Fibroblast of peridontal ligament (primary cell): ENCODE measurements at regions not wholly inside any gene's neighbourhood (a gene's known extent, or its start where the extent isn't known, plus 50 kb on each side); places are given as distances from the start of the nearest gene placed in this dataset.
"Not testable (repeated sequence)": the region's sequence is repeated elsewhere in the genome, so short reads cannot be mapped to it uniquely, and the experiment has no call there.

ENCODE experiments used
- DNase-seq: peaks from one replicate; pipeline ENCODE4 v3.0.0-alpha.2; 2010; ENCODE audit errors: extremely low read depth

- no peak for DNase-seq
These were observed 1309.6 kb upstream of the RAG2 start for GRCh38 chr11:37907436-37908218.

GRCh38 chr11:37905707-37906417, 1307.8 kb upstream of the RAG2 start:
- DNase-seq = no peak

DNA sequence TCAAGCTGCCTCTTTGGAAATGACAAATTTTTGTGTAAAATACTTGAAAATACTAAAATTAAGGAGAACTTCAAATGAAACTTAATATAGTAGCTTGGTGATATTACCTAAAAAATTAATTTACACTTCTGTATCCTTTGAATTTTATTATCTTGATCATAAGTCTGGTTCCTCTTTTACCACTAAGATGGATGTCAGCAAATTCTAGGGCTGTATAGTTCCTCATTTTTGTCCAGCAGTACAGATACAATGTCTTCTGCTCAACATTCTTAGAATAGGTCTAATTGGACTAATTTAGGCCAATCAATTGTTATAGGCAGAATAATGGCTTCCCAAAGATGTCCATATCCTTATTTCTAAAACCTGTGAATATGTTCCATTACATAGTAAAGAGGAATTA, 1298.0 kb upstream of the RAG2 start:
- no peak for DNase-seq

DNA sequence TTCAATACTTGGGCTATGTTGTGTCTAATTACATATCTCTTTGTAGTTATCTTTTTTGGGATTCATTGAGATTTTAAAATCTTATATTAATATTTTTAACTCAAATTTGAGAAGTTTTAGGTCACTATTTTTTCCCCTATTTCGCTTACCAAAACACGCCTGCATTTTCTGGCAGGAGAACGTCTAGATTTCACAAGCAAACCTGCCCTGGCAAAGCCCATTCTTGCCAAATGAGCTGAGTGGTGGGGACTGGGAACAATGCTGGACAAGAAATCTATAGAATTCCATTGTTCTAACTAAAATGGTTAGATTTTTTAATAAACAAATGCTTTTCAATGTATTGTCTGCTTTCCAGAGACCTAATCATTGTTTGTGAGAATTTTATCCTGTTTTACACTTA, 1283.7 kb upstream of the RAG2 start:
- no peak for DNase-seq

GRCh38 chr11:37861671-37862070, 1263.6 kb upstream of the RAG2 start:
- no peak for DNase-seq

- DNase-seq = not testable (repeated sequence)
These were observed 1260.9 kb upstream of the RAG2 start for GRCh38 chr11:37858806-37859537.

GRCh38 chr11:37858398-37858797, 1260.4 kb upstream of the RAG2 start:
- DNase-seq = no peak

- no peak for DNase-seq
These were observed 1259.7 kb upstream of the RAG2 start for GRCh38 chr11:37857726-37858125.

GRCh38 chr11:37849706-37850105, 1251.7 kb upstream of the RAG2 start:
- DNase-seq = peak; percentile 23

DNA sequence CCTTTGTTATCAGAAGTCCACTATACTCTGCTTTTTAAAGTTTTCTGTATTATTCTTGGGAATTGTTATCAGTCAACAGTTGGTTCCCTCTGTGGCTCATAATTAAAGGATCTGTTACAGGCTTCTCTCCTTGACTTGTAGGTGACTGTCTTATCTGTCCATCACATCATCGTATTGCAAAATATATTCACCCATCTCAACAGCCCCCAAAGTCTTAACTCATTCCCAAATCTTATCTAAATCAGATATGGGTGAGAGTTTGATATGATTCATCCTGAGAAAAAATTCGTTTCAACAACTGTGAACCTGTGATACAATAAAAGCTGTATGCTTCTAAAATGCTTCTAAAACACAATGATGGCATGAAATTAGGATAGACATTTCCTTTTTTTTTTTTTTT, 1245.6 kb upstream of the RAG2 start:
- DNase-seq = no peak

GRCh38 chr11:37841016-37841415, 1243.0 kb upstream of the RAG2 start:
- no peak for DNase-seq

- not testable (repeated sequence) for DNase-seq
These were observed 1242.3 kb upstream of the RAG2 start for GRCh38 chr11:37840345-37840744.

GRCh38 chr11:37830529-37830928, 1232.5 kb upstream of the RAG2 start:
- no peak for DNase-seq

DNA sequence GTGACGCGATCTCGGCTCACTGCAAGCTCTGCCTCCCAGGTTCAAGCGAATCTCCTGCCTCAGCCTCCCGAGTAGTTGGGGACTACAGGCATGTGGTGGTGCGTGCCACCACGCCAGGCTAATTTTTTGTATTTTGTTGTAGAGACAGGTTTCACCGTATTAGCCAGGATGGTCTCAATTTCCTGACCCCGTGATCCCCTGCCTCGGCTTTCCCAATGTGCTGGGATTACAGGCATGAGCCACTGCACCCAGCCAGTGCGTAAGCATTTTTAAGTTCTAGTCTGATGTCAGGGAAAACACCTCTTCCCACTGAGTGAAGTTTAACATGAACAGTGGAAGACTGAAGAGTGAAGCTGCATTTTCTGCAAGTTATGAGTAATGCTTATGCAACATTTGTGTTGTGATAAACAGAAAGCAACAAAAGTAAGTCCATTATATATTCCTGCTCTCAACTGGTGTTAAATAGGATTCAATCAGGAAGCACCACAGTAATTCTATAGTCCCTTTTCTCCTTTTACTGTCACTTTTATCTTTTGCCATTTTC, 1219.8 kb upstream of the RAG2 start:
- DNase-seq = no peak

GRCh38 chr11:37812281-37812880, 1214.3 kb upstream of the RAG2 start:
- DNase-seq = no peak

DNA sequence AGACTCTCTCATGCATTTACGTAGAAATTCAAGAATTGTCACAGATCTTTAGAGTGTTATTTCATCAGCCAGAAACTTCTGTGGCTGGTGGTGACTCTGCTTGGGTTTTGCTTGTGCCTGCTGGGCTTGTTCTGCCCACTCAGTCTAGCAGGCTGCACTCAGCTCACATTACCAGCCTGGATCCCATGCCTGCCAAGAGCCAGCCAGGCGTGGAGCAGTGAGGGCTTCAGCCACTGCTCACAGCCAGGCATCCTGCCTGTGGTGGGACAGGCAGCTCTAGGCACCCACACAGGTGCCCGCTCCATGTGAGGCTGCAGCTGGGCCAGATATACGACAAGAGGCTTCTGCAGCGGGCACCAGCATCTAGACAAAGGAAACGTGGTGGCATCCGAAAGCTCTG, 1213.3 kb upstream of the RAG2 start:
- DNase-seq = no peak

- peak; percentile 54 for DNase-seq
These were observed 1206.6 kb upstream of the RAG2 start for GRCh38 chr11:37804666-37805065.

GRCh38 chr11:37788141-37788877, 1190.3 kb upstream of the RAG2 start:
- peak; percentile 71 for DNase-seq

GRCh38 chr11:37786214-37786755, 1188.2 kb upstream of the RAG2 start:
- DNase-seq = peak; percentile 79

DNA sequence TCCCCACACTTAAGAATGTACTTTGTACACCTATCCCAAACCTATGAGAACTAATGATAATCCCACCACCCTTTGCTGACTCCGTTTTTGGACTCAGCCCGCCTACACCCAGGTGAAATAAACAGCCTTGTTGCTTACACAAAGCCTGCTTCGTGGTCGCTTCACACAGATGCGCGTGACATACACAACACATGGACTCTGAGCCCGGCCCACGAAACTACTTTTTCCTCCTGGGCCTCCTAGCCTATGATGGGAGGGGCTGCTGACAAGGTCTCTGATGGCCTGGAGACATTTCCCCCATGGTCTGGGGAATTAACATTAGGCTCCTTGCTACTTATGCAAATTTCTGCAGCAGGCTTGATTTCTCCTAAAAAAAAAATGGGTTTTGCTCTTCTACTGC, 1176.4 kb upstream of the RAG2 start:
- DNase-seq = no peak

DNA sequence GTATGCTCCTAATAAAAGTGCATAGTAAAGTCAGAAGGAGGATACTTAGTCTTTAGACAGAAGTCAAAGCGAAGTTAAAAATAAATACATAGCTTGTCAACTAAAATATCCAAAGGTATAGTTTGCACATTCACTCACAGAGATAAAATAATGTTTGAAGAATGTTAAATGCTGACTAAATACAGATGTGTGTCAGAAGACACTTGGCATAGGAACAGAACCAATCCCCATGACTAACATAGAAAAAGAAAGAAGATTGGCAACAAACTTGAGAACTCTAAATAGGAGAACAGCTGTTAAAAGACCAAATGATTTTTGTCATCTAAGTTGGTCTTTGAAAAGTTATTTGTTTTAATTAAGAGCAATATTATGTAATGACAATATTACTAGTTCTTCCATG, 1172.1 kb upstream of the RAG2 start:
- DNase-seq = peak; percentile 65
